ENCODE measurements at regions not wholly inside any gene's neighbourhood (a gene's known extent, or its start where the extent isn't known, plus 50 kb on each side); places are given as distances from the start of the nearest gene placed in this dataset.

GRCh38 chr3:174775603-174776002, 83.5 kb upstream of the NAALADL2 start:
- no TSS peak for BruUV-seq (replicated peaks)
- H3K27me3 ChIP-seq (replicated peaks; ENCODE audit: insufficient read depth, low read depth, low read length, poor library complexity), result no peaks in the 10 kb centered on the region
- POLR2A ChIA-PET (ENCODE audit: low non-redundant PET), result no interaction called here
- no peak overlapping the region for H3K4me3 ChIP-seq (ENCODE audit: low read depth, low read length, poor library complexity, severe bottlenecking)
- H3K4me1 ChIP-seq (ENCODE audit: insufficient read depth, low read length, poor library complexity, severe bottlenecking), result no peaks in the 10 kb centered on the region
- no peaks in the 10 kb centered on the region for H3K9me3 ChIP-seq (ENCODE audit: low read depth, low read length, poor library complexity, severe bottlenecking)
- H3K36me3 ChIP-seq (ENCODE audit: insufficient read depth, low read length, poor library complexity, severe bottlenecking), result no peaks in the 10 kb centered on the region
- no peak for DNase-seq (ENCODE audit: low spot score)
- no peak overlapping the region for H3K27ac ChIP-seq (ENCODE audit: low read depth, low read length, poor library complexity, severe bottlenecking)
- intact Hi-C loops (cut with micrococcal nuclease; ENCODE audit: unreplicated experiment), result no loop called here
- TF ChIP-seq EZH2 (IDR thresholded peaks at IDR 0.05; ENCODE audit: borderline replicate concordance, low read depth, low read length, poor library complexity, severe bottlenecking) (no peak), CTCF (conservative IDR thresholded peaks at IDR 0.05; ENCODE audit: low read depth, low read length) (no peak)
- CTCF ChIA-PET, result no interaction called here

GRCh38 chr3:174776123-174776522, 83.0 kb upstream of the NAALADL2 start:
- no peaks in the 10 kb centered on the region for H3K4me1 ChIP-seq (ENCODE audit: insufficient read depth, low read length, poor library complexity, severe bottlenecking)

GRCh38 chr3:174776636-174777035, 82.5 kb upstream of the NAALADL2 start:
- no peaks in the 10 kb centered on the region for H3K4me1 ChIP-seq (ENCODE audit: insufficient read depth, low read length, poor library complexity, severe bottlenecking)
- no peak for DNase-seq (ENCODE audit: low spot score)
- H3K27me3 ChIP-seq (replicated peaks; ENCODE audit: insufficient read depth, low read depth, low read length, poor library complexity), result no peaks in the 10 kb centered on the region
- no peak overlapping the region for H3K27ac ChIP-seq (ENCODE audit: low read depth, low read length, poor library complexity, severe bottlenecking)
- POLR2A ChIA-PET (ENCODE audit: low non-redundant PET), result no interaction called here
- TF ChIP-seq EZH2 (IDR thresholded peaks at IDR 0.05; ENCODE audit: borderline replicate concordance, low read depth, low read length, poor library complexity, severe bottlenecking) (no peak), CTCF (conservative IDR thresholded peaks at IDR 0.05; ENCODE audit: low read depth, low read length) (no peak)
- BruUV-seq (replicated peaks), result no TSS peak
- H3K9me3 ChIP-seq (ENCODE audit: low read depth, low read length, poor library complexity, severe bottlenecking), result no peaks in the 10 kb centered on the region
- intact Hi-C loops (cut with micrococcal nuclease; ENCODE audit: unreplicated experiment), result no loop called here
- CTCF ChIA-PET, result no interaction called here
- H3K4me3 ChIP-seq (ENCODE audit: low read depth, low read length, poor library complexity, severe bottlenecking), result no peak overlapping the region
- no peaks in the 10 kb centered on the region for H3K36me3 ChIP-seq (ENCODE audit: insufficient read depth, low read length, poor library complexity, severe bottlenecking)

More at GRCh38 chr3:174776123-174776522, 83.0 kb upstream of the NAALADL2 start:
- ChIA-PET POLR2A (ENCODE audit: low non-redundant PET) (no interaction called here), CTCF (no interaction called here)
- Histone ChIP-seq H3K27me3 (replicated peaks; ENCODE audit: insufficient read depth, low read depth, low read length, poor library complexity) (no peaks in the 10 kb centered on the region), H3K9me3 (ENCODE audit: low read depth, low read length, poor library complexity, severe bottlenecking) (no peaks in the 10 kb centered on the region), H3K4me3 (ENCODE audit: low read depth, low read length, poor library complexity, severe bottlenecking) (no peak overlapping the region), H3K36me3 (ENCODE audit: insufficient read depth, low read length, poor library complexity, severe bottlenecking) (no peaks in the 10 kb centered on the region), H3K27ac (ENCODE audit: low read depth, low read length, poor library complexity, severe bottlenecking) (no peak overlapping the region)
- DNase-seq (ENCODE audit: low spot score), result no peak
- TF ChIP-seq CTCF (conservative IDR thresholded peaks at IDR 0.05; ENCODE audit: low read depth, low read length), result no peak
- no peak for TF ChIP-seq EZH2 (IDR thresholded peaks at IDR 0.05; ENCODE audit: borderline replicate concordance, low read depth, low read length, poor library complexity, severe bottlenecking)
- BruUV-seq (replicated peaks), result no TSS peak
- intact Hi-C loops (cut with micrococcal nuclease; ENCODE audit: unreplicated experiment), result no loop called here

Data from A673 (cell line).